Left renal pelvis (tissue), 4 donors: ENCODE measurements at regions not wholly inside any gene's neighbourhood (a gene's known extent, or its start where the extent isn't known, plus 50 kb on each side); places are given as distances from the start of the nearest gene placed in this dataset.

Source experiments
- DNase-seq, 4 donors: peaks; one replicate each; pipeline ENCODE4 v3.0.0-alpha.2; 2013; ENCODE audit warnings: low read depth in 4 of 4, low spot score in 3 of 4

- DNase-seq: no peak
Observed at GRCh38 chr3:67831262-67831661, 176.8 kb upstream of the SUCLG2 start.

- DNase-seq: no peak
Observed at GRCh38 chr3:67828486-67829010, 174.1 kb upstream of the SUCLG2 start.

- no peak for DNase-seq
Observed at GRCh38 chr3:67821135-67821534, 166.7 kb upstream of the SUCLG2 start.

- DNase-seq: no peak
Observed at GRCh38 chr3:67819447-67819846, 165.0 kb upstream of the SUCLG2 start.

GRCh38 chr3:67809370-67809935 lies 155.0 kb upstream of the SUCLG2 start:
- DNase-seq: no peak

- no peak for DNase-seq
Observed at GRCh38 chr3:67808906-67809305, 154.5 kb upstream of the SUCLG2 start.

- no peak for DNase-seq
Observed at GRCh38 chr3:67804578-67804977, 150.2 kb upstream of the SUCLG2 start.

GRCh38 chr3:67804089-67804488 lies 149.7 kb upstream of the SUCLG2 start:
- no peak for DNase-seq

- DNase-seq: no peak
Observed at GRCh38 chr3:67798412-67798811, 144.0 kb upstream of the SUCLG2 start.

GRCh38 chr3:67791620-67792019 lies 137.2 kb upstream of the SUCLG2 start:
- no peak for DNase-seq

- peak in 1 of 4 donors; percentile 2 for DNase-seq
Observed at GRCh38 chr3:67790043-67790442, 135.6 kb upstream of the SUCLG2 start.

GRCh38 chr3:67788396-67788795 lies 134.0 kb upstream of the SUCLG2 start:
- DNase-seq: no peak

- no peak for DNase-seq
Observed at GRCh38 chr3:67783281-67784250, 129.2 kb upstream of the SUCLG2 start.

GRCh38 chr3:67781871-67782270 lies 127.5 kb upstream of the SUCLG2 start:
- no peak for DNase-seq

GRCh38 chr3:67781218-67781617 lies 126.8 kb upstream of the SUCLG2 start:
- DNase-seq: no peak

- DNase-seq: no peak
Observed at GRCh38 chr3:67774676-67775075, 120.3 kb upstream of the SUCLG2 start.

- no peak for DNase-seq
Observed at GRCh38 chr3:67765575-67765974, 111.2 kb upstream of the SUCLG2 start.

- DNase-seq: no peak
Observed at GRCh38 chr3:67745296-67745695, 90.9 kb upstream of the SUCLG2 start.

GRCh38 chr3:67744699-67745098 lies 90.3 kb upstream of the SUCLG2 start:
- no peak for DNase-seq

- DNase-seq: no peak
Observed at GRCh38 chr3:67739851-67740250, 85.4 kb upstream of the SUCLG2 start.

- no peak for DNase-seq
Observed at GRCh38 chr3:67737906-67738865, 83.8 kb upstream of the SUCLG2 start.
